GM18499 (cell line): ENCODE measurements at regions not wholly inside any gene's neighbourhood (a gene's known extent, or its start where the extent isn't known, plus 50 kb on each side); places are given as distances from the start of the nearest gene placed in this dataset.
"Not testable (repeated sequence)": the region's sequence is repeated elsewhere in the genome, so short reads cannot be mapped to it uniquely, and the experiment has no call there.

Experiments
- ATAC-seq: cut with Tn5 transposase; IDR thresholded peaks from one replicate; pipeline ENCODE4 v1.9.1; 2021; ENCODE audit warnings: moderate number of reproducible peaks; ENCODE audit not compliant: insufficient read depth, unreplicated experiment

GRCh38 chr16:61045931-61046330 is 990.3 kb downstream of the CDH8 start:
- ATAC-seq: no peak

- no peak for ATAC-seq
Observed at GRCh38 chr16:61042737-61043136, 993.5 kb downstream of the CDH8 start.

GRCh38 chr16:61030616-61031015 is 1005.6 kb downstream of the CDH8 start:
- ATAC-seq: no peak

- no peak for ATAC-seq
Observed at GRCh38 chr16:61024180-61024900, 1011.9 kb downstream of the CDH8 start.

GRCh38 chr16:61014869-61015268 is 1021.4 kb downstream of the CDH8 start:
- ATAC-seq: no peak

- no peak for ATAC-seq
Observed at GRCh38 chr16:61007694-61008093, 1028.5 kb downstream of the CDH8 start.

- ATAC-seq: no peak
Observed at GRCh38 chr16:61005952-61006351, 1030.3 kb downstream of the CDH8 start.

- ATAC-seq: no peak
Observed at GRCh38 chr16:61002479-61003204, 1033.6 kb downstream of the CDH8 start.

- ATAC-seq: no peak
Observed at GRCh38 chr16:60991886-60992285, 1044.4 kb downstream of the CDH8 start.

GRCh38 chr16:60989592-60989991 is 1046.6 kb downstream of the CDH8 start:
- no peak for ATAC-seq

GRCh38 chr16:60979119-60979518 is 1057.1 kb downstream of the CDH8 start:
- ATAC-seq: no peak

- no peak for ATAC-seq
Observed at GRCh38 chr16:60949800-60950199, 1086.4 kb downstream of the CDH8 start.

GRCh38 chr16:60945225-60945624 is 1091.0 kb downstream of the CDH8 start:
- no peak for ATAC-seq

GRCh38 chr16:60936189-60936588 is 1100.0 kb downstream of the CDH8 start:
- not testable (repeated sequence) for ATAC-seq

GRCh38 chr16:60932600-60932999 is 1103.6 kb downstream of the CDH8 start:
- no peak for ATAC-seq

GRCh38 chr16:60930291-60930690 is 1105.9 kb downstream of the CDH8 start:
- ATAC-seq: no peak

- ATAC-seq: no peak
Observed at GRCh38 chr16:60922920-60923319, 1113.3 kb downstream of the CDH8 start.

- no peak for ATAC-seq
Observed at GRCh38 chr16:60914334-60914733, 1121.9 kb downstream of the CDH8 start.

GRCh38 chr16:60907645-60908044 is 1128.6 kb downstream of the CDH8 start:
- no peak for ATAC-seq

GRCh38 chr16:60905811-60906210 is 1130.4 kb downstream of the CDH8 start:
- ATAC-seq: no peak

- ATAC-seq: no peak
Observed at GRCh38 chr16:60902114-60902513, 1134.1 kb downstream of the CDH8 start.

- no peak for ATAC-seq
Observed at GRCh38 chr16:60882816-60883215, 1153.4 kb downstream of the CDH8 start.
